SH-SY5Y (cell line): ENCODE measurements at regions not wholly inside any gene's neighbourhood (a gene's known extent, or its start where the extent isn't known, plus 50 kb on each side); places are given as distances from the start of the nearest gene placed in this dataset.

ENCODE experiments used
- GATA2 ChIP-seq: IDR thresholded peaks from 2 replicates; pipeline ENCODE4 v1.6.1; 2011; ENCODE audit warnings: mild to moderate bottlenecking, low read depth, low read length
- GATA3 ChIP-seq: IDR thresholded peaks from 2 replicates; pipeline ENCODE4 v1.6.1; 2011; ENCODE audit warnings: low read depth, mild to moderate bottlenecking, low read length, moderate library complexity

DNA sequence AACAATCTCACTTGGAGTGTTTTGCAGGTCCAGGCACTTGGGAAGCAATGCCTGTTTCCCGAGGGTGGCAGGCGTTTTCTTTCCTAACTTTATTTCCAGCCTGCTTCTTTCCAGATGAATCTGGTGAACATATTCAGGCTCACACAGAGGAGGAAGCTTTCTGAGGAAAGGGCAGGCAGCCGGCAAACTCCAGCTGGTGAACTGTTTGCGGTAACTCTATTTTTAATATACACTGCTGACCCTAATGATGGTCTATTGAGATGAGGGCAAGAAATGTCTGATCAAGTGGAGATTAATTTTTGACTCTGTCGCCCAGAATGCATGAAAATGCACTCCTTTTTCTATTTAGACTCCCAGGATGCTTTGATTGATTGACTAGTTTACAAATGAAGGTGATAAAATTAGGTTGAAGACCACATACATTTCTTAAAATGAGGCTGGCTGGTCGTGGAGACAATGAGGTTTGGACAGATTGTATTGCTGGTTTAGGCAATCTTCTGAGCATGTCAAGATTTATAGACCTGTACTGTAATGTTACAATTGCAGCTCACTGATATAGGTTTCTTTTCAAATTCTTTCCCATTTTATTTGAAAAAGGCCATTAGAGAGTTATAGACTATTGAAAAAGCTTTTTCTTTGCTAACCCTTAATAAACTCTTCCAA, 153.8 kb downstream of the ATG4C start:
- TF ChIP-seq GATA2, result no peak
- no peak for TF ChIP-seq GATA3
